ENCODE measurements at regions not wholly inside any gene's neighbourhood (a gene's known extent, or its start where the extent isn't known, plus 50 kb on each side); places are given as distances from the start of the nearest gene placed in this dataset.

DNA sequence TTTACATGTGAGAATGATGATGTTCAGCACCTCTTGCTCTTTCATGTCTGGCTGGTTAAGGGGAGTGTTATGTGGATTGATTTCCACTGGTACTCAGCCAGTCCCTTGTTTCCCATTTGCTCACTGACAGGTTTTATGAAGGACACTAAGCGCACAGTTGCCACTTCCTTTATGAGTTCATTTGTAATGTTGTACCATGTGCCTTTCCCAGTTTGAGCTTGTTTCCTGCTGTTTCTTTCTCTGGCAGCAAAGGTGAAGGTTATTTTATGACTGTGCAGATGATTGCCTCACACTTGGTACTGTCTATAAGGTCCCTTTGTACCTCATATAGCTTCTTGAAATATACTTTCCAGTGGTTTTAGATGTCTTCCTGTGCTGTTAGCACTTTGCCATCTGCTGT lies 1700.5 kb upstream of the TMEFF2 start:
- TF ChIP-seq, protein P1, sequence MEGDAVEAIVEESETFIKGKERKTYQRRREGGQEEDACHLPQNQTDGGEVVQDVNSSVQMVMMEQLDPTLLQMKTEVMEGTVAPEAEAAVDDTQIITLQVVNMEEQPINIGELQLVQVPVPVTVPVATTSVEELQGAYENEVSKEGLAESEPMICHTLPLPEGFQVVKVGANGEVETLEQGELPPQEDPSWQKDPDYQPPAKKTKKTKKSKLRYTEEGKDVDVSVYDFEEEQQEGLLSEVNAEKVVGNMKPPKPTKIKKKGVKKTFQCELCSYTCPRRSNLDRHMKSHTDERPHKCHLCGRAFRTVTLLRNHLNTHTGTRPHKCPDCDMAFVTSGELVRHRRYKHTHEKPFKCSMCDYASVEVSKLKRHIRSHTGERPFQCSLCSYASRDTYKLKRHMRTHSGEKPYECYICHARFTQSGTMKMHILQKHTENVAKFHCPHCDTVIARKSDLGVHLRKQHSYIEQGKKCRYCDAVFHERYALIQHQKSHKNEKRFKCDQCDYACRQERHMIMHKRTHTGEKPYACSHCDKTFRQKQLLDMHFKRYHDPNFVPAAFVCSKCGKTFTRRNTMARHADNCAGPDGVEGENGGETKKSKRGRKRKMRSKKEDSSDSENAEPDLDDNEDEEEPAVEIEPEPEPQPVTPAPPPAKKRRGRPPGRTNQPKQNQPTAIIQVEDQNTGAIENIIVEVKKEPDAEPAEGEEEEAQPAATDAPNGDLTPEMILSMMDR (conservative IDR thresholded peaks at IDR 0.05; ENCODE audit: low read depth, low read length): no peak
- TF ChIP-seq EZH2 (IDR thresholded peaks at IDR 0.05; ENCODE audit: low read length, unreplicated experiment): no peak
